A673 (cell line): ENCODE measurements at regions not wholly inside any gene's neighbourhood (a gene's known extent, or its start where the extent isn't known, plus 50 kb on each side); places are given as distances from the start of the nearest gene placed in this dataset.

ENCODE experiments used
- BruUV-seq: library from RNA; stranded (reverse); fragments of 400-500 nt; replicated peaks from 2 replicates; lab custom pipeline; 2021; lab: Mats Ljungman, UMichigan
- CTCF ChIA-PET: fragments of 300-600 bp; sonication (Branson Sonifier 250); formaldehyde crosslinking; loops from one replicate; lab custom pipeline; 2022; ENCODE audit warnings: antibody characterized with exemption; lab: Charles Lee
- POLR2A ChIA-PET: fragments of 300-600 bp; sonication (Branson Sonifier 250); formaldehyde crosslinking; loops from one replicate; lab custom pipeline; 2022; ENCODE audit warnings: antibody characterized with exemption; ENCODE audit not compliant: low non-redundant PET; lab: Charles Lee
- DNase-seq: peaks from one replicate; pipeline ENCODE4 v3.0.0-alpha.2; 2015; ENCODE audit warnings: low spot score
- H3K27ac ChIP-seq: fragments of 200-600 bp; sonication (generic); 2 replicates; pipeline ENCODE4 v1.5.1; 2016; ENCODE audit warnings: mixed run types, low read depth, mild to moderate bottlenecking, mixed read lengths, antibody characterized with exemption, low read length; ENCODE audit not compliant: poor library complexity, severe bottlenecking
- H3K27me3 ChIP-seq: fragments of 200-600 bp; sonication (generic); replicated peaks from 2 replicates; pipeline ENCODE4 v1.6.1; 2017; ENCODE audit warnings: mixed run types, low read depth, mild to moderate bottlenecking, mixed read lengths, antibody characterized with exemption, low read length; ENCODE audit not compliant: insufficient read depth, poor library complexity
- H3K36me3 ChIP-seq: fragments of 200-600 bp; sonication (generic); 2 replicates; pipeline ENCODE4 v1.6.1; 2016; ENCODE audit warnings: mixed run types, mild to moderate bottlenecking, mixed read lengths, antibody characterized with exemption, low read length; ENCODE audit not compliant: insufficient read depth, poor library complexity, severe bottlenecking
- H3K4me1 ChIP-seq: fragments of 200-600 bp; sonication (generic); 2 replicates; pipeline ENCODE4 v1.6.1; 2017; ENCODE audit warnings: mixed run types, mild to moderate bottlenecking, mixed read lengths, antibody characterized with exemption, low read length; ENCODE audit not compliant: insufficient read depth, poor library complexity, severe bottlenecking
- H3K4me3 ChIP-seq: fragments of 200-600 bp; sonication (generic); 2 replicates; pipeline ENCODE4 v1.5.1; 2016; ENCODE audit warnings: low read depth, mixed run types, mild to moderate bottlenecking, mixed read lengths, low read length; ENCODE audit not compliant: poor library complexity, severe bottlenecking
- H3K9me3 ChIP-seq: fragments of 200-600 bp; sonication (generic); 2 replicates; pipeline ENCODE4 v1.6.1; 2016; ENCODE audit warnings: mixed run types, low read depth, mild to moderate bottlenecking, mixed read lengths, antibody characterized with exemption, low read length; ENCODE audit not compliant: poor library complexity, severe bottlenecking
- CTCF ChIP-seq: fragments of 300-800, 200-600 bp; sonication (generic); conservative IDR thresholded peaks from 2 replicates; pipeline ENCODE4 v1.5.1; 2017; ENCODE audit warnings: low read depth, mild to moderate bottlenecking, antibody characterized with exemption, low read length, moderate library complexity, mixed read lengths
- EZH2 ChIP-seq: fragments of 200-600 bp; sonication (generic); IDR thresholded peaks from 2 replicates; pipeline ENCODE4 v1.6.1; 2017; ENCODE audit warnings: borderline replicate concordance, low read depth, mild to moderate bottlenecking, mixed read lengths, antibody characterized with exemption, low read length; ENCODE audit not compliant: poor library complexity, severe bottlenecking
- intact Hi-C: fragments of 100-400 bp; cut with micrococcal nuclease; formaldehyde crosslinking; loops from one replicate; pipeline ENCODE4 v1.10.0; 2022; ENCODE audit not compliant: unreplicated experiment

- TF ChIP-seq EZH2 (no peak), CTCF (no peak)
- intact Hi-C loops, result no loop called here
- DNase-seq, result no peak
- Histone ChIP-seq H3K4me1 (no peaks in the 10 kb centered on the region), H3K36me3 (no peaks in the 10 kb centered on the region), H3K4me3 (no peak overlapping the region), H3K27me3 (peaks cover 3% of the 10 kb centered on the region), H3K27ac (no peak overlapping the region), H3K9me3 (no peaks in the 10 kb centered on the region)
- BruUV-seq, result no TSS peak
- ChIA-PET POLR2A (no interaction called here), CTCF (no interaction called here)
These were observed 127.7 kb upstream of the C9orf72 start for GRCh38 chr9:27701016-27701415.

GRCh38 chr9:27701587-27701986, 128.3 kb upstream of the C9orf72 start:
- Histone ChIP-seq H3K4me3 (no peak overlapping the region), H3K9me3 (no peaks in the 10 kb centered on the region), H3K27me3 (peaks cover 3% of the 10 kb centered on the region), H3K27ac (no peak overlapping the region), H3K36me3 (no peaks in the 10 kb centered on the region), H3K4me1 (no peaks in the 10 kb centered on the region)
- BruUV-seq, result no TSS peak
- POLR2A ChIA-PET, result no interaction called here
- DNase-seq, result peak; percentile 41
- intact Hi-C loops, result no loop called here
- TF ChIP-seq EZH2 (no peak), CTCF (no peak)
- CTCF ChIA-PET, result no interaction called here

GRCh38 chr9:27703216-27703980, 130.1 kb upstream of the C9orf72 start:
- intact Hi-C loops, result no loop called here
- Histone ChIP-seq H3K27ac (no peak overlapping the region), H3K9me3 (no peaks in the 10 kb centered on the region), H3K4me1 (no peaks in the 10 kb centered on the region), H3K27me3 (peaks cover 3% of the 10 kb centered on the region), H3K36me3 (no peaks in the 10 kb centered on the region), H3K4me3 (no peak overlapping the region)
- ChIA-PET POLR2A (no interaction called here), CTCF (no interaction called here)
- no TSS peak for BruUV-seq
- no peak for DNase-seq
- no peak for TF ChIP-seq CTCF
- no peak for TF ChIP-seq EZH2
